ENCODE measurements at regions not wholly inside any gene's neighbourhood (a gene's known extent, or its start where the extent isn't known, plus 50 kb on each side); places are given as distances from the start of the nearest gene placed in this dataset.

DNA sequence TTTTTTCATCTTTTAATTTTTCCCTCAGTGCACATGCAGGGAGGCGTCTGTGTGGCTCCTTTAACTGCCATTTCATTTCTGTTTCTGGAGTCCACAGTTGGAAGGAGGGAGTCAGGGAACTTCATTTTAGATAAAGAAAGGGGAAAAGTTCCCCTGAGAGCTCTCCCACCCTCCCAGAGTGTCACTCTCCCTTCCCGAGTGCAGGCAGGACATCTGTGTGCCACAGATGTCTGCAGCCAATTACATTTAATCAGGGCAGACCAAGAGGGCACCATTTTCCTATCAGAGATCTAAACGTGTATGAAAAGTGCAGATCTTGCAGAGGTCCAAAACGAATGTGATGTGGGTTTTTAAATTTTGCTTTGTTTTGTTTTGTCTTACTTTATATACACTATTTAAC lies 96.6 kb downstream of the PXDC1 start:
- TF ChIP-seq, protein P1, sequence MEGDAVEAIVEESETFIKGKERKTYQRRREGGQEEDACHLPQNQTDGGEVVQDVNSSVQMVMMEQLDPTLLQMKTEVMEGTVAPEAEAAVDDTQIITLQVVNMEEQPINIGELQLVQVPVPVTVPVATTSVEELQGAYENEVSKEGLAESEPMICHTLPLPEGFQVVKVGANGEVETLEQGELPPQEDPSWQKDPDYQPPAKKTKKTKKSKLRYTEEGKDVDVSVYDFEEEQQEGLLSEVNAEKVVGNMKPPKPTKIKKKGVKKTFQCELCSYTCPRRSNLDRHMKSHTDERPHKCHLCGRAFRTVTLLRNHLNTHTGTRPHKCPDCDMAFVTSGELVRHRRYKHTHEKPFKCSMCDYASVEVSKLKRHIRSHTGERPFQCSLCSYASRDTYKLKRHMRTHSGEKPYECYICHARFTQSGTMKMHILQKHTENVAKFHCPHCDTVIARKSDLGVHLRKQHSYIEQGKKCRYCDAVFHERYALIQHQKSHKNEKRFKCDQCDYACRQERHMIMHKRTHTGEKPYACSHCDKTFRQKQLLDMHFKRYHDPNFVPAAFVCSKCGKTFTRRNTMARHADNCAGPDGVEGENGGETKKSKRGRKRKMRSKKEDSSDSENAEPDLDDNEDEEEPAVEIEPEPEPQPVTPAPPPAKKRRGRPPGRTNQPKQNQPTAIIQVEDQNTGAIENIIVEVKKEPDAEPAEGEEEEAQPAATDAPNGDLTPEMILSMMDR (conservative IDR thresholded peaks at IDR 0.05) = no peak
- no peak for TF ChIP-seq ZFX (IDR thresholded peaks at IDR 0.05)
